Calu3 (cell line): ENCODE measurements at regions not wholly inside any gene's neighbourhood (a gene's known extent, or its start where the extent isn't known, plus 50 kb on each side); places are given as distances from the start of the nearest gene placed in this dataset.
A peak's percentile ranks its signal among the peaks of the same experiment; 100 is the strongest.

Experiments
- BruUV-seq: library from RNA; stranded (reverse); fragments of 400-500 nt; replicated peaks from 2 replicates; lab custom pipeline; 2021; lab: Mats Ljungman, UMichigan
- CTCF ChIA-PET: fragments of 300-600 bp; sonication (Branson Sonifier 250); formaldehyde crosslinking; loops from one replicate; lab custom pipeline; 2022; ENCODE audit warnings: antibody characterized with exemption; lab: Charles Lee
- DNase-seq: peaks from one replicate; pipeline ENCODE4 v3.0.0; 2022
- H3K27ac Mint-ChIP-seq: one replicate; pipeline ENCODE4 v1.8.0; 2022; ENCODE audit warnings: mixed read lengths; ENCODE audit not compliant: unreplicated experiment
- H3K27me3 Mint-ChIP-seq: one replicate; pipeline ENCODE4 v1.8.0; 2022; ENCODE audit warnings: mixed read lengths; ENCODE audit not compliant: unreplicated experiment
- H3K36me3 Mint-ChIP-seq: one replicate; pipeline ENCODE4 v1.8.0; 2022; ENCODE audit warnings: mild to moderate bottlenecking, moderate library complexity, mixed read lengths; ENCODE audit not compliant: insufficient read depth, unreplicated experiment
- H3K4me1 Mint-ChIP-seq: one replicate; pipeline ENCODE4 v1.8.0; 2022; ENCODE audit warnings: mild to moderate bottlenecking, low read depth, mixed read lengths; ENCODE audit not compliant: unreplicated experiment
- H3K4me3 Mint-ChIP-seq: one replicate; pipeline ENCODE4 v1.8.0; 2022; ENCODE audit warnings: mild to moderate bottlenecking, low read depth, moderate library complexity, mixed read lengths; ENCODE audit not compliant: unreplicated experiment
- H3K9me3 Mint-ChIP-seq: one replicate; pipeline ENCODE4 v1.8.0; 2022; ENCODE audit warnings: low read depth, mixed read lengths; ENCODE audit not compliant: unreplicated experiment
- CTCF ChIP-seq: fragments of 200-600 bp; IDR thresholded peaks from one replicate; pipeline ENCODE4 v1.8.0; 2022; ENCODE audit warnings: antibody characterized with exemption; ENCODE audit not compliant: unreplicated experiment
- intact Hi-C: fragments of 100-400 bp; cut with micrococcal nuclease; formaldehyde crosslinking; loops from one replicate; pipeline ENCODE4 v1.10.0; 2022; ENCODE audit not compliant: unreplicated experiment

GRCh38 chr6:86728976-86729375 lies 208.4 kb upstream of the HTR1E start:
- Mint-ChIP-seq H3K36me3 (no peaks in the 10 kb centered on the region), H3K9me3 (peaks cover 6% of the 10 kb centered on the region), H3K27ac (no peak overlapping the region), H3K4me1 (peaks cover 15% of the 10 kb centered on the region), H3K27me3 (no peaks in the 10 kb centered on the region), H3K4me3 (no peak overlapping the region)
- intact Hi-C loops, result no loop called here
- no peak for DNase-seq
- no peak for TF ChIP-seq CTCF
- CTCF ChIA-PET, result interaction anchor here (0.6 kb wide), 1 partner anchor 926 kb away, joined by 3 read pairs; no protein-coding TSS in a partner anchor
- BruUV-seq, result no TSS peak

GRCh38 chr6:86724695-86725094 lies 212.6 kb upstream of the HTR1E start:
- no TSS peak for BruUV-seq
- intact Hi-C loops, result loop anchor here (5.0 kb wide), 1 partner anchor 367 kb away; no protein-coding TSS in a partner anchor
- H3K4me1 Mint-ChIP-seq, result peaks cover 42% of the 10 kb centered on the region
- no peak overlapping the region for H3K27ac Mint-ChIP-seq
- no peaks in the 10 kb centered on the region for H3K27me3 Mint-ChIP-seq
- DNase-seq, result no peak
- no peaks in the 10 kb centered on the region for H3K9me3 Mint-ChIP-seq
- CTCF ChIA-PET, result no interaction called here
- H3K36me3 Mint-ChIP-seq, result no peaks in the 10 kb centered on the region
- H3K4me3 Mint-ChIP-seq, result no peak overlapping the region
- no peak for TF ChIP-seq CTCF

- Mint-ChIP-seq H3K27me3 (no peaks in the 10 kb centered on the region), H3K4me1 (peaks cover 42% of the 10 kb centered on the region), H3K9me3 (peaks cover 2% of the 10 kb centered on the region), H3K4me3 (peak overlapping the region; percentile 35), H3K27ac (peak overlapping the region; percentile 76), H3K36me3 (no peaks in the 10 kb centered on the region)
- CTCF ChIA-PET, result no interaction called here
- no peak for TF ChIP-seq CTCF
- intact Hi-C loops, result loop anchor here (5.0 kb wide), 1 partner anchor 366 kb away; no protein-coding TSS in a partner anchor
- no TSS peak for BruUV-seq
- DNase-seq, result peak; percentile 24
These were observed 213.6 kb upstream of the HTR1E start for GRCh38 chr6:86723729-86724128.

GRCh38 chr6:86723151-86723550 lies 214.2 kb upstream of the HTR1E start:
- H3K27me3 Mint-ChIP-seq, result no peaks in the 10 kb centered on the region
- H3K36me3 Mint-ChIP-seq, result no peaks in the 10 kb centered on the region
- CTCF ChIA-PET, result no interaction called here
- BruUV-seq, result no TSS peak
- no peak for DNase-seq
- H3K9me3 Mint-ChIP-seq, result peaks cover 2% of the 10 kb centered on the region
- peak overlapping the region; percentile 76 for H3K27ac Mint-ChIP-seq
- peaks cover 42% of the 10 kb centered on the region for H3K4me1 Mint-ChIP-seq
- H3K4me3 Mint-ChIP-seq, result peak overlapping the region; percentile 35
- TF ChIP-seq CTCF, result no peak
- intact Hi-C loops, result loop anchor here (5.0 kb wide), 1 partner anchor 366 kb away; no protein-coding TSS in a partner anchor
